HCT116 (cell line): ENCODE measurements at regions not wholly inside any gene's neighbourhood (a gene's known extent, or its start where the extent isn't known, plus 50 kb on each side); places are given as distances from the start of the nearest gene placed in this dataset.

ENCODE experiments used
- ATAC-seq: fragments of 200-7000 bp; cut with Tn5 transposase; 2 replicates; pipeline ENCODE4 v1.9.1; 2020; ENCODE audit warnings: mild to moderate bottlenecking, moderate library complexity
- BruUV-seq: library from RNA; stranded (reverse); fragments of 400-500 nt; replicated peaks from 2 replicates; lab custom pipeline; 2021; lab: Mats Ljungman, UMichigan
- CTCF ChIA-PET: fragments of 300-600 bp; sonication (Branson Sonifier 250); formaldehyde crosslinking; loops from one replicate; lab custom pipeline; 2021; ENCODE audit warnings: antibody characterized with exemption; lab: Charles Lee
- POLR2A ChIA-PET: fragments of 300-600, 350-600 bp; sonication (Branson Sonifier 250); formaldehyde crosslinking; loops from one replicate; lab custom pipeline; 2021; ENCODE audit warnings: antibody characterized with exemption; lab: Charles Lee
- RAD21 ChIA-PET, 2 experiments: fragments of 300-600 bp; sonication (Branson Sonifier 250); formaldehyde crosslinking; loops; one replicate each; lab custom pipeline; 2023; ENCODE audit warnings: low total read pairs in 2 of 2; ENCODE audit not compliant: uncharacterized antibody in 2 of 2, unreplicated experiment in 2 of 2, low non-redundant PET in 1 of 2; lab: Charles Lee
- DNase-seq: peaks from one replicate; pipeline ENCODE4 v3.0.0-alpha.2; 2010; ENCODE audit warnings: low read depth, low spot score
- H2AFZ ChIP-seq: fragments of 200-600 bp; shearing (Covaris generic), sonication (generic); 2 replicates; pipeline ENCODE4 v1.6.1; 2017; ENCODE audit warnings: low read depth, mixed run types, mixed read lengths, antibody characterized with exemption, low read length; ENCODE audit not compliant: poor library complexity, severe bottlenecking
- H3K27ac ChIP-seq: 2 replicates; pipeline ENCODE4 v1.5.1; 2012; ENCODE audit warnings: low read depth, low read length
- H3K27me3 ChIP-seq: fragments of 200-600 bp; sonication (generic); 2 replicates; pipeline ENCODE4 v1.6.1; 2016; ENCODE audit warnings: mixed run types, low read length, mixed read lengths; ENCODE audit not compliant: insufficient read depth
- H3K36me3 ChIP-seq, 2 experiments: fragments of 200-500 bp in 1 of 2; fragments of 200-600 bp in 1 of 2; sonication (Bioruptor generic) in 1 of 2; sonication (generic) in 1 of 2; 2 replicates each; pipeline versions ENCODE4 v1.5.1 to v1.6.1; 2014 to 2016; ENCODE audit warnings: low read length in 2 of 2, inconsistent platforms in 1 of 2, mixed read lengths in 1 of 2, mixed run types in 1 of 2; ENCODE audit not compliant: insufficient read depth in 2 of 2, control insufficient read depth in 1 of 2
- H3K4me1 ChIP-seq, 2 experiments: fragments of 200-600 bp in 1 of 2; sonication (generic) in 1 of 2; 2 replicates each; pipeline versions ENCODE4 v1.5.1 to v1.6.1; 2012 to 2017; ENCODE audit warnings: low read length in 2 of 2, inconsistent platforms in 1 of 2, mild to moderate bottlenecking in 1 of 2, mixed read lengths in 1 of 2, mixed run types in 1 of 2, moderate library complexity in 1 of 2; ENCODE audit not compliant: insufficient read depth in 2 of 2, control insufficient read depth in 1 of 2
- H3K4me2 ChIP-seq: fragments of 200-600 bp; sonication (generic); 2 replicates; pipeline ENCODE4 v1.6.1; 2017; ENCODE audit warnings: mixed run types, low read length, mixed read lengths
- H3K4me3 ChIP-seq, 2 experiments: fragments of 200-600 bp in 1 of 2; sonication (generic) in 1 of 2; replicated peaks in 1 of 2; 2 replicates each; pipeline ENCODE4 v1.5.1; 2011 to 2016; ENCODE audit warnings: low read length in 2 of 2, control low read depth in 1 of 2, low read depth in 1 of 2, mild to moderate bottlenecking in 1 of 2, mixed read lengths in 1 of 2, mixed run types in 1 of 2
- H3K79me2 ChIP-seq: fragments of 200-600 bp; sonication (generic); 2 replicates; pipeline ENCODE4 v1.6.1; 2017; ENCODE audit warnings: mild to moderate bottlenecking, mixed run types, low read length, moderate library complexity, mixed read lengths; ENCODE audit not compliant: insufficient read depth
- H3K9ac ChIP-seq: fragments of 200-600 bp; sonication (generic); 2 replicates; pipeline ENCODE4 v1.6.1; 2016; ENCODE audit warnings: low read length, mixed read lengths
- H3K9me2 ChIP-seq: fragments of 200-600 bp; sonication (generic), shearing (Covaris generic); 2 replicates; pipeline ENCODE4 v1.6.1; 2017; ENCODE audit warnings: mixed run types, mild to moderate bottlenecking, moderate library complexity; ENCODE audit not compliant: insufficient read depth
- H3K9me3 ChIP-seq, 2 experiments: fragments of 200-500 bp in 1 of 2; fragments of 200-600 bp in 1 of 2; sonication (Bioruptor generic) in 1 of 2; sonication (generic) in 1 of 2; 2 replicates each; pipeline ENCODE4 v1.6.1; 2014 to 2017; ENCODE audit warnings: low read length in 2 of 2, mixed read lengths in 2 of 2, inconsistent platforms in 1 of 2, low read depth in 1 of 2, mild to moderate bottlenecking in 1 of 2, mixed run types in 1 of 2, moderate library complexity in 1 of 2; ENCODE audit not compliant: control insufficient read depth in 1 of 2, insufficient read depth in 1 of 2
- H4K20me1 ChIP-seq: fragments of 200-600 bp; sonication (generic), shearing (Covaris generic); 2 replicates; pipeline ENCODE4 v1.6.1; 2017; ENCODE audit warnings: mixed run types, mild to moderate bottlenecking, moderate library complexity; ENCODE audit not compliant: insufficient read depth
- EZH2 ChIP-seq: fragments of 200-600 bp; sonication (generic); IDR thresholded peaks from 2 replicates; pipeline ENCODE4 v1.6.1; 2017; ENCODE audit warnings: antibody characterized with exemption, mixed run types
- EZH2phosphoT487 ChIP-seq: fragments of 200-600 bp; IDR thresholded peaks from 2 replicates; pipeline ENCODE4 v1.6.1; 2018; ENCODE audit warnings: antibody characterized with exemption, borderline replicate concordance
- SP1 ChIP-seq: IDR thresholded peaks from 2 replicates; pipeline ENCODE4 v1.6.1; 2012; ENCODE audit warnings: low read depth
- SRF ChIP-seq: IDR thresholded peaks from 2 replicates; pipeline ENCODE4 v1.6.1; 2012; ENCODE audit warnings: low read depth
- TCF7L2 ChIP-seq: IDR thresholded peaks from 2 replicates; pipeline ENCODE4 v1.7.0; 2011; ENCODE audit warnings: borderline replicate concordance, inconsistent platforms; ENCODE audit not compliant: insufficient read depth, insufficient read length; ENCODE audit errors: extremely low read depth
- YY1 ChIP-seq: IDR thresholded peaks from 2 replicates; pipeline ENCODE4 v1.6.1; 2011; ENCODE audit warnings: low read length, low read depth, moderate library complexity, mild to moderate bottlenecking; ENCODE audit not compliant: insufficient replicate concordance; ENCODE audit errors: extremely low read depth
- intact Hi-C: fragments of 100-400 bp; cut with micrococcal nuclease; formaldehyde crosslinking; loops from 2 replicates; pipeline ENCODE4 v1.10.0; 2022
- TF ChIP-seq, protein P1 (sequence below): IDR thresholded peaks from 2 replicates; pipeline ENCODE4 v1.6.1; 2012; ENCODE audit warnings: low read depth

DNA sequence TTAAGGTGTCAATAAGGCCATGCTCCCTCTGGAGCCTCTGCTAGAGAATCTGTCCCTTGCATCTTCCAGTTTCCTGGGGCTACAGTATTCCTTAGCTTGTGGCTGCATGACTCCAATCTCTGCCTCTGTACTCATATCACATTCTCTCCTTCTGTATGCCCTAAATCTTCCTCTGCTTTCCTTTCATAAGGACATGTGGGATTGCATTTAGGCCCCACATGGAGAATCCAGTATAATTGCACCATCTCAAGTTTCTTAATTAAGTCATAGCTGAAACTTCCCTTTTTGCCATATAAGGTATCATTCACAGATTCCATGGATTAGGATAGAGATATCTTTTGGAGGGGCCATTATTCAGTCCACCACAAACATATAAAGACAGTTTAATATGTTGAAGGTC lies 409.8 kb upstream of the TMCO5A start:
- RAD21 ChIA-PET, result no interaction called here
- no peak for ATAC-seq

GRCh38 chr15:37528432-37528831 lies 406.0 kb upstream of the TMCO5A start:
- H3K4me1 ChIP-seq, result no peaks in the 10 kb centered on the region
- ChIA-PET POLR2A (no interaction called here), RAD21 (no interaction called here), CTCF (no interaction called here)
- no peaks in the 10 kb centered on the region for H3K79me2 ChIP-seq
- no peaks in the 10 kb centered on the region for H3K9me3 ChIP-seq
- H3K27ac ChIP-seq, result no peak overlapping the region
- BruUV-seq, result no TSS peak
- intact Hi-C loops, result no loop called here
- H3K9ac ChIP-seq, result no peak overlapping the region
- H3K27me3 ChIP-seq, result 0 out of 2 replicates have a peak, but pooled peaks cover 5% of the 10 kb centered on the region
- no peaks in the 10 kb centered on the region for H3K9me2 ChIP-seq
- DNase-seq (no peak), ATAC-seq (no peak)
- no peaks in the 10 kb centered on the region for H3K36me3 ChIP-seq
- no peak overlapping the region for H2AFZ ChIP-seq
- H3K4me2 ChIP-seq, result no peak overlapping the region
- H4K20me1 ChIP-seq, result no peaks in the 10 kb centered on the region
- H3K4me3 ChIP-seq, result no peak overlapping the region
- TF ChIP-seq SRF (no peak), SP1 (no peak), EZH2phosphoT487 (no peak)
- TF ChIP-seq, protein P1, sequence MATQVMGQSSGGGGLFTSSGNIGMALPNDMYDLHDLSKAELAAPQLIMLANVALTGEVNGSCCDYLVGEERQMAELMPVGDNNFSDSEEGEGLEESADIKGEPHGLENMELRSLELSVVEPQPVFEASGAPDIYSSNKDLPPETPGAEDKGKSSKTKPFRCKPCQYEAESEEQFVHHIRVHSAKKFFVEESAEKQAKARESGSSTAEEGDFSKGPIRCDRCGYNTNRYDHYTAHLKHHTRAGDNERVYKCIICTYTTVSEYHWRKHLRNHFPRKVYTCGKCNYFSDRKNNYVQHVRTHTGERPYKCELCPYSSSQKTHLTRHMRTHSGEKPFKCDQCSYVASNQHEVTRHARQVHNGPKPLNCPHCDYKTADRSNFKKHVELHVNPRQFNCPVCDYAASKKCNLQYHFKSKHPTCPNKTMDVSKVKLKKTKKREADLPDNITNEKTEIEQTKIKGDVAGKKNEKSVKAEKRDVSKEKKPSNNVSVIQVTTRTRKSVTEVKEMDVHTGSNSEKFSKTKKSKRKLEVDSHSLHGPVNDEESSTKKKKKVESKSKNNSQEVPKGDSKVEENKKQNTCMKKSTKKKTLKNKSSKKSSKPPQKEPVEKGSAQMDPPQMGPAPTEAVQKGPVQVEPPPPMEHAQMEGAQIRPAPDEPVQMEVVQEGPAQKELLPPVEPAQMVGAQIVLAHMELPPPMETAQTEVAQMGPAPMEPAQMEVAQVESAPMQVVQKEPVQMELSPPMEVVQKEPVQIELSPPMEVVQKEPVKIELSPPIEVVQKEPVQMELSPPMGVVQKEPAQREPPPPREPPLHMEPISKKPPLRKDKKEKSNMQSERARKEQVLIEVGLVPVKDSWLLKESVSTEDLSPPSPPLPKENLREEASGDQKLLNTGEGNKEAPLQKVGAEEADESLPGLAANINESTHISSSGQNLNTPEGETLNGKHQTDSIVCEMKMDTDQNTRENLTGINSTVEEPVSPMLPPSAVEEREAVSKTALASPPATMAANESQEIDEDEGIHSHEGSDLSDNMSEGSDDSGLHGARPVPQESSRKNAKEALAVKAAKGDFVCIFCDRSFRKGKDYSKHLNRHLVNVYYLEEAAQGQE, result no peak
- TF ChIP-seq, all 23 proteins: peak for 0

More for the DNA sequence above, 409.8 kb upstream of the TMCO5A start:
- DNase-seq, result no peak
- Histone ChIP-seq H3K79me2 (no peaks in the 10 kb centered on the region), H3K9ac (no peak overlapping the region), H3K9me2 (no peaks in the 10 kb centered on the region), H3K27ac (no peak overlapping the region), H3K36me3 (no peaks in the 10 kb centered on the region), H3K4me2 (no peak overlapping the region), H4K20me1 (no peaks in the 10 kb centered on the region), H3K9me3 (no peaks in the 10 kb centered on the region), H3K4me3 (no peak overlapping the region), H2AFZ (no peak overlapping the region), H3K4me1 (no peaks in the 10 kb centered on the region), H3K27me3 (no peaks in the 10 kb centered on the region)
- ChIA-PET POLR2A (no interaction called here), CTCF (no interaction called here)
- intact Hi-C loops, result no loop called here
- no TSS peak for BruUV-seq
- no peak for TF ChIP-seq TCF7L2
- TF ChIP-seq YY1, result no peak
- no peak for TF ChIP-seq EZH2
